MM.1S (cell line): ENCODE measurements at regions not wholly inside any gene's neighbourhood (a gene's known extent, or its start where the extent isn't known, plus 50 kb on each side); places are given as distances from the start of the nearest gene placed in this dataset.

ENCODE experiments used
- DNase-seq: peaks from one replicate; pipeline ENCODE4 v3.0.0-alpha.2; 2015
- H2AFZ ChIP-seq: fragments of 300-600 bp; sonication (generic); 2 replicates; pipeline ENCODE4 v1.6.0; 2016; ENCODE audit warnings: antibody characterized with exemption, low read length
- H3F3A ChIP-seq: fragments of 300-600 bp; sonication (generic); 2 replicates; pipeline ENCODE4 v1.6.1; 2016; ENCODE audit warnings: mild to moderate bottlenecking, antibody characterized with exemption, low read length, moderate library complexity, mixed read lengths; ENCODE audit not compliant: insufficient read depth
- H3K27ac ChIP-seq: fragments of 300-600 bp; sonication (generic); 2 replicates; pipeline ENCODE4 v1.5.1; 2016; ENCODE audit warnings: mild to moderate bottlenecking, low read length
- H3K27me3 ChIP-seq: fragments of 300-600 bp; sonication (generic); replicated peaks from 2 replicates; pipeline ENCODE4 v1.6.0; 2016; ENCODE audit warnings: low read length; ENCODE audit not compliant: insufficient read depth
- H3K36me3 ChIP-seq: fragments of 300-600 bp; sonication (generic); replicated peaks from 2 replicates; pipeline ENCODE4 v1.6.1; 2016; ENCODE audit warnings: mild to moderate bottlenecking, low read length, mixed read lengths; ENCODE audit not compliant: insufficient read depth
- H3K4me1 ChIP-seq: fragments of 300-600 bp; sonication (generic); 2 replicates; pipeline ENCODE4 v1.6.1; 2016; ENCODE audit warnings: low read length, mixed read lengths
- H3K4me2 ChIP-seq: fragments of 300-600 bp; sonication (generic); 2 replicates; pipeline ENCODE4 v1.6.0; 2016; ENCODE audit warnings: low read depth, low read length
- H3K4me3 ChIP-seq: fragments of 300-600 bp; sonication (generic); 2 replicates; pipeline ENCODE4 v1.5.1; 2016; ENCODE audit warnings: low read length, mixed read lengths
- H3K79me2 ChIP-seq: fragments of 300-600 bp; sonication (generic); 2 replicates; pipeline ENCODE4 v1.6.1; 2016; ENCODE audit warnings: mixed run types, low read length, mixed read lengths
- H3K9ac ChIP-seq: fragments of 300-600 bp; sonication (generic); 2 replicates; pipeline ENCODE4 v1.6.1; 2016; ENCODE audit warnings: low read length, mixed read lengths
- H3K9me2 ChIP-seq: fragments of 300-600 bp; sonication (generic); replicated peaks from 2 replicates; pipeline ENCODE4 v1.6.1; 2016; ENCODE audit warnings: mild to moderate bottlenecking, low read length, mixed read lengths; ENCODE audit not compliant: insufficient read depth
- H3K9me3 ChIP-seq: fragments of 300-600 bp; sonication (generic); replicated peaks from 2 replicates; pipeline ENCODE4 v1.6.1; 2016; ENCODE audit warnings: mild to moderate bottlenecking, low read length, mixed read lengths; ENCODE audit not compliant: insufficient read depth
- H4K20me1 ChIP-seq: fragments of 300-600 bp; sonication (generic); 2 replicates; pipeline ENCODE4 v1.6.1; 2016; ENCODE audit warnings: mild to moderate bottlenecking, low read length, moderate library complexity, mixed read lengths; ENCODE audit not compliant: insufficient read depth
- CTCF ChIP-seq: fragments of 300-600 bp; sonication (generic); IDR thresholded peaks from 2 replicates; pipeline ENCODE4 v1.5.1; 2016; ENCODE audit warnings: antibody characterized with exemption, low read length, mixed read lengths
- EZH2 ChIP-seq: fragments of 300-600 bp; sonication (generic); optimal IDR thresholded peaks from 2 replicates; pipeline ENCODE3; 2017; ENCODE audit warnings: low read depth, mild to moderate bottlenecking, antibody characterized with exemption, low read length, mixed read lengths
- EZH2phosphoT487 ChIP-seq: fragments of 300-600 bp; sonication (generic); IDR thresholded peaks from 2 replicates; pipeline ENCODE4 v1.6.1; 2018; ENCODE audit warnings: antibody characterized with exemption, low read length

DNA sequence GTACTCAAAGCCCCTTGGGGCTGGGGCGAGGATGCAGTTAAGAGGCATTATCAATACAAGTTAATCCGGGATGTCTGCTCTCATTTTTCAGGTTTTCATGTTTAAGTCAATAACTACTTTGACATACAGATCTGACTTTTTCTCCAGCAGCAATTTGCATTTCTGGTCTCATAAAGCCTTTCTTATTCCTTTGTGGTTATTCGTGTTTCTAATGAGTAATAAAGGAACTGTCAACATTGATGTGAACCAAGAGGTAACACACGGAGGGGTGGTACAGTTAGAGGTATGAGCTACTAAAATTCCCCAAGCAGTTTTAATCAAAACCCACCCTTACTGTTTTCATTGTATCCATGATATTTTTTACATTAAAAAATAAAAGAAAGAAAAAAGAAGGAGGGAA, 138.0 kb upstream of the NFIB start:
- no peak overlapping the region for H3K9ac ChIP-seq
- no peak overlapping the region for H3K27ac ChIP-seq
- no peak overlapping the region for H2AFZ ChIP-seq
- H3K9me3 ChIP-seq: no peaks in the 10 kb centered on the region
- H4K20me1 ChIP-seq: no peaks in the 10 kb centered on the region
- H3K9me2 ChIP-seq: no peaks in the 10 kb centered on the region
- no peak overlapping the region for H3K4me3 ChIP-seq
- H3K4me1 ChIP-seq: no peaks in the 10 kb centered on the region
- no peak overlapping the region for H3K4me2 ChIP-seq
- no peaks in the 10 kb centered on the region for H3K27me3 ChIP-seq
- DNase-seq: no peak
- no peaks in the 10 kb centered on the region for H3K79me2 ChIP-seq
- TF ChIP-seq CTCF (no peak), EZH2 (no peak)
- H3F3A ChIP-seq: no peaks in the 10 kb centered on the region
- no peaks in the 10 kb centered on the region for H3K36me3 ChIP-seq

DNA sequence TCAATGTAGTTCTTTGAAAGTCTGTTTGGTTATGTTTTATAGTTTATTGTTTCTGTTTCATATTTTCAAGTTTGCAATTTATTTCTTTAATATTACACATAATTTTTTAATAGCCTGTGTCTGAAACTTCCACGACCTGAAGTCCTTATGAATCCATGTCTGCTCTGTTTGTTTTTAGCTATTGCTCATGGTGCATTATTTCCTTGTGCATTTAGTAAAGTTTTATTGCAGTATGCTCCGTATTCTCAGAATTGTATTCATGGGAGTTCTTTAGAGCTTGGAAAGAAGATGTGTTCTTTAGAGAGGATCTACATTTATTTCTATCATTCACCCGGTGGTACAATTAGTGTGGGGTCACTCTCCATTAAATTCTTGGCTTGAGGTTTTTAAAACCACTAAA, 133.2 kb upstream of the NFIB start:
- H3K79me2 ChIP-seq: no peaks in the 10 kb centered on the region
- H3K27me3 ChIP-seq: no peaks in the 10 kb centered on the region
- no peak for DNase-seq
- no peak overlapping the region for H3K27ac ChIP-seq
- no peak overlapping the region for H3K4me2 ChIP-seq
- no peaks in the 10 kb centered on the region for H3F3A ChIP-seq
- H3K9ac ChIP-seq: no peak overlapping the region
- no peaks in the 10 kb centered on the region for H3K9me3 ChIP-seq
- TF ChIP-seq EZH2phosphoT487: no peak
- TF ChIP-seq EZH2: no peak
- TF ChIP-seq CTCF: no peak
- H4K20me1 ChIP-seq: no peaks in the 10 kb centered on the region
- H2AFZ ChIP-seq: no peak overlapping the region
- H3K4me1 ChIP-seq: no peaks in the 10 kb centered on the region
- no peaks in the 10 kb centered on the region for H3K9me2 ChIP-seq
- no peaks in the 10 kb centered on the region for H3K36me3 ChIP-seq
- H3K4me3 ChIP-seq: no peak overlapping the region

- Histone ChIP-seq H2AFZ (no peak overlapping the region), H3K27me3 (no peaks in the 10 kb centered on the region), H3K4me1 (no peaks in the 10 kb centered on the region), H3K27ac (no peak overlapping the region), H3K79me2 (no peaks in the 10 kb centered on the region), H3K9me3 (no peaks in the 10 kb centered on the region), H3F3A (no peaks in the 10 kb centered on the region), H3K9ac (no peak overlapping the region), H3K36me3 (no peaks in the 10 kb centered on the region), H3K4me2 (peak overlapping the region; percentile 18; the same call in 1 of the 2 replicates), H3K9me2 (no peaks in the 10 kb centered on the region), H4K20me1 (no peaks in the 10 kb centered on the region), H3K4me3 (no peak overlapping the region)
- TF ChIP-seq EZH2: no peak
- no peak for TF ChIP-seq CTCF
- TF ChIP-seq EZH2phosphoT487: no peak
- DNase-seq: no peak
Measured at GRCh38 chr9:14445946-14446345, 132.0 kb upstream of the NFIB start.

DNA sequence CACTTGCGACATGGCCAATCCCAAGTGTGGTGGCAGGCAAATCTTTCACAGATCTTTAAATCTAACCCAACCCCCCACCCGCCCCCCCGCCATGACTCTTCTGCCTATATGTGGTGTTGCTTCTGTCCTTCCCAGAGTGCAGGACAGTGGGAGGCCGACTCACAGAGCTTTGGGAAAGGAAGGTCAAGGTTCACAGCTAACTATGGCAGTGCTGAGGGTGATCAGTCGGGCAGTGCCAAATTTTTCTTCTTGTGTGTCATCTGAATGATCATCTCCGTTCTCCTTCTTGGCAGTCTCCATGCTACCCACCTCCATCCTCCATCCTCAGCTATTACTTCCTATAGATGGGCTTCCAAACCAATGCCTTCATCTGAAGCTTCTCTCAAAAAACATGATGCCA, 129.0 kb upstream of the NFIB start:
- Histone ChIP-seq H3K9ac (no peak overlapping the region), H3K4me2 (no peak overlapping the region), H3K36me3 (no peaks in the 10 kb centered on the region), H3K4me1 (no peaks in the 10 kb centered on the region), H3K9me2 (no peaks in the 10 kb centered on the region), H3K27ac (no peak overlapping the region), H3K4me3 (no peak overlapping the region), H3K27me3 (no peaks in the 10 kb centered on the region), H2AFZ (no peak overlapping the region), H4K20me1 (no peaks in the 10 kb centered on the region), H3K79me2 (no peaks in the 10 kb centered on the region), H3F3A (no peaks in the 10 kb centered on the region), H3K9me3 (no peaks in the 10 kb centered on the region)
- DNase-seq: no peak
- TF ChIP-seq CTCF (no peak), EZH2phosphoT487 (no peak), EZH2 (no peak)
